ENCODE measurements at regions not wholly inside any gene's neighbourhood (a gene's known extent, or its start where the extent isn't known, plus 50 kb on each side); places are given as distances from the start of the nearest gene placed in this dataset.
"Not testable (repeated sequence)": the region's sequence is repeated elsewhere in the genome, so short reads cannot be mapped to it uniquely, and the experiment has no call there.

DNA sequence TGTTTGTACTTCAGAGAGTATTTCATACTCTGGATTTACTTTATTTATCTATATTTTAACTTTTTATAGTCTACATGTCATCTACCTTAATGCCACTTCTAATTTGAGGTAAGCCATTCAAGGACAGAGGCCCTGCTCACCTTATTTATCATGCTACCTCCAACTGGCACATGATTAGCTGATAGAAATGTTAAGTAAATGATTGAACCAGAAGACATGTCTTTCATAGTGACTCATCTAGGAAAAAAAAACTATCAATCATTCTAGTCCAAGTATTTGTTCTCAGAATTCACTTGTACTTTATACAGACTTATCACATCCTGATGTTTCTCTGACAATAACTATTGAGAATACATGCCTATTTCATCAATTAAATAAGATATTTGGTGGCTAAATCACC is 856.3 kb downstream of the XPNPEP1 start:
- ChIA-PET POLR2A (no interaction called here), CTCF (no interaction called here)
- no peak for DNase-seq (ENCODE audit: extremely low spot score)
- no peak for TF ChIP-seq FOXK2 (IDR thresholded peaks at IDR 0.05)
- no peak for TF ChIP-seq FOXA1 (IDR thresholded peaks at IDR 0.05)
- TF ChIP-seq TARDBP (IDR thresholded peaks at IDR 0.05): no peak
- no peak for TF ChIP-seq ZNF384 (IDR thresholded peaks at IDR 0.05)
- TF ChIP-seq NFRKB (IDR thresholded peaks at IDR 0.05): no peak
- TF ChIP-seq ARNT (IDR thresholded peaks at IDR 0.05): no peak
- TF ChIP-seq, protein P1, sequence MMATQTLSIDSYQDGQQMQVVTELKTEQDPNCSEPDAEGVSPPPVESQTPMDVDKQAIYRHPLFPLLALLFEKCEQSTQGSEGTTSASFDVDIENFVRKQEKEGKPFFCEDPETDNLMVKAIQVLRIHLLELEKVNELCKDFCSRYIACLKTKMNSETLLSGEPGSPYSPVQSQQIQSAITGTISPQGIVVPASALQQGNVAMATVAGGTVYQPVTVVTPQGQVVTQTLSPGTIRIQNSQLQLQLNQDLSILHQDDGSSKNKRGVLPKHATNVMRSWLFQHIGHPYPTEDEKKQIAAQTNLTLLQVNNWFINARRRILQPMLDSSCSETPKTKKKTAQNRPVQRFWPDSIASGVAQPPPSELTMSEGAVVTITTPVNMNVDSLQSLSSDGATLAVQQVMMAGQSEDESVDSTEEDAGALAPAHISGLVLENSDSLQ (IDR thresholded peaks at IDR 0.05): no peak

DNA sequence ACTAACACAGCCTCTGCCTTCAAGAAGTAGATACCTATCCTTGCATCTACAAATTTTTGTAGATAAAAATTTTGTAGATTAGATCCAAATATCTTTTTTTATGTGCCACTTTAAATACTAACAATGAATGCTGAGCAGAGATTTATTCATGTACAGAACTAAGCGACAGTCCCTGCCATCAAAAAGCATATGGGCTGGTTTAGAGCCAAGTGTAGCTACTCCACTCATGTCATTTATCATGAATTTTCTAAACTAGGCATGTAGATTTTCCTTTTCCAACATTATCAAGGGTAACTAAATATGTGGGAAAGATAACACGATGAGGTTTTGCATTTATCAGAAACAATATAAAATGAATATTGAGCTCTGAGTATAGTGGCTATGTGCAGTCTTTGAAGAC is 857.5 kb downstream of the XPNPEP1 start:
- ChIA-PET CTCF (no interaction called here), POLR2A (no interaction called here)
- no peak for DNase-seq (ENCODE audit: extremely low spot score)
- no peak for TF ChIP-seq FOXA1 (IDR thresholded peaks at IDR 0.05)
- TF ChIP-seq SUZ12 (IDR thresholded peaks at IDR 0.05): no peak
- no peak for TF ChIP-seq ELF4 (IDR thresholded peaks at IDR 0.05)
- no peak for TF ChIP-seq L3MBTL2 (conservative IDR thresholded peaks at IDR 0.05)

DNA sequence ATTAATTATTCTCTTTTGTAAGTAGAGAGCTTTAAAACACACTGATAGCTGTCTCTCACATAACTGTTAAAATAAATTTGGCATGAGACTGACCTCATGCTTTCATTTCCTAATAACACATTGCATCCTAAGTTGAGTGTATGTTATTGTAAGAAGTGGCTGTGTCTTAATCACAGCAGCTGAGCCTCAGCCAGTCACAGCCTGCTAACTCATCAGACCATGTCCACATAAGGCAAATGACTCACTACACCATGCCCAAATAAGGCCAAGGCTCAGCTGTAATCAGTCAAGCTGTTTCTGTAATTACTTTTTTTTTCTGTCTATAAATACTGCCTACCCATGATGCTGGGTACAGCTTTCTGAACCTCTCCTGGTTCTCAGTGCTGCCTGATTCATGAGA is 860.9 kb downstream of the XPNPEP1 start:
- no peak for DNase-seq (ENCODE audit: extremely low spot score)
- TF ChIP-seq FOXA1 (IDR thresholded peaks at IDR 0.05) (no peak), FOXK2 (IDR thresholded peaks at IDR 0.05) (no peak), ZNF384 (IDR thresholded peaks at IDR 0.05) (no peak), FOXM1 (IDR thresholded peaks at IDR 0.05; ENCODE audit: borderline replicate concordance) (no peak), SUZ12 (IDR thresholded peaks at IDR 0.05) (no peak), NFRKB (IDR thresholded peaks at IDR 0.05) (no peak), ELF4 (IDR thresholded peaks at IDR 0.05) (no peak), L3MBTL2 (conservative IDR thresholded peaks at IDR 0.05) (no peak), SP1 (IDR thresholded peaks at IDR 0.05) (no peak), HDGF (IDR thresholded peaks at IDR 0.05; ENCODE audit: borderline replicate concordance) (no peak), ARNT (IDR thresholded peaks at IDR 0.05) (no peak), TARDBP (IDR thresholded peaks at IDR 0.05) (no peak)
- POLR2A ChIA-PET: no interaction called here
- CTCF ChIA-PET: no interaction called here

DNA sequence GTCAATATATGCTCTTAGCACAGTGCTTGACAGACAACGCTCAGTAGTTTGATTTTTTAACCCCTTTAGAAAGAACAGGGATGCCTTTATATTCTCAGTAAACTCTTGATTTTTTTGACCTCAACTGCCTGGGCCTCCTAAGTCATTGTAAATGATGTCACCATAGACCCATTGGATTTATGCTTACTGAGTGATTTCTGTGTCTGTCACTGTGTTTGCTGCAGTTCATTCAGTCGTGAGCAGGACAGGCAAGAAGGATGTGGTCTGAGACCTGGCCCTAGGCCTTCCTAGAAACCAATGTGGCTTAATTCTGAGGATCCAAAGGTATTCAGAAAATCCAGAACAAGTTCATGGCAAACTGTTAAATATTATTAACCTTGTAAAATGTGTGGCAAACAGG is 868.1 kb downstream of the XPNPEP1 start:
- TF ChIP-seq ZNF384 (IDR thresholded peaks at IDR 0.05) (no peak), FOXA1 (IDR thresholded peaks at IDR 0.05) (no peak), SUZ12 (IDR thresholded peaks at IDR 0.05) (no peak), ELF4 (IDR thresholded peaks at IDR 0.05) (no peak), TARDBP (IDR thresholded peaks at IDR 0.05) (no peak), SP1 (IDR thresholded peaks at IDR 0.05) (no peak), ARNT (IDR thresholded peaks at IDR 0.05) (no peak), LEF1 (IDR thresholded peaks at IDR 0.05; ENCODE audit: borderline replicate concordance) (no peak), L3MBTL2 (conservative IDR thresholded peaks at IDR 0.05) (no peak), BHLHE40 (IDR thresholded peaks at IDR 0.05; ENCODE audit: borderline replicate concordance) (no peak), FOXK2 (IDR thresholded peaks at IDR 0.05) (no peak), NFRKB (IDR thresholded peaks at IDR 0.05) (no peak), FOXM1 (IDR thresholded peaks at IDR 0.05; ENCODE audit: borderline replicate concordance) (no peak), CTBP1 (IDR thresholded peaks at IDR 0.05; ENCODE audit: borderline replicate concordance) (no peak), HDGF (IDR thresholded peaks at IDR 0.05; ENCODE audit: borderline replicate concordance) (no peak)
- TF ChIP-seq, protein P1 (IDR thresholded peaks at IDR 0.05): no peak
- no peak for DNase-seq (ENCODE audit: extremely low spot score)
- ChIA-PET POLR2A (no interaction called here), CTCF (no interaction called here)

DNA sequence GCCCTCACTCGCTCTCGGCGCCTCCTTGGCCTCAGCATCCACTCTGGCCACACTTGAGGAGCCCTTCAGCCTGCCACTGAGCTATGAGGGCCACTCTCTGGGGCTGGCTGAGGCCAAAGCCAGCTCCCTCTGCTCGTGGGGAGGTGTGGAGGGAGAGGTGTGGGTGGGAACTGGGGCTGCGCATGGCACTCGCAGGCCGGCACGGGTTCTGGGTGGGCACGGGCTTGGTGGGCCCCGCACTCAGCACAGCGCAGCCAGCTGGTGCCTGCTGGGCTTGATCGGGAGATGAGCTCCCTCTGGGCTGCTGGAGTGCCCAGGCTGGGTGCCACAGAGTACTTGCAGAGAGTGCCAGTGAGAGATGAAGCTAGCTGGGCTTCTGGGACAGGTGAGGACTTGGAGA is 875.5 kb downstream of the XPNPEP1 start:
- POLR2A ChIA-PET: no interaction called here
- DNase-seq (ENCODE audit: extremely low spot score): no peak
- no peak for TF ChIP-seq FOXK2 (IDR thresholded peaks at IDR 0.05)
- no peak for TF ChIP-seq NFRKB (IDR thresholded peaks at IDR 0.05)
- TF ChIP-seq SP1 (IDR thresholded peaks at IDR 0.05): no peak
- CTCF ChIA-PET: no interaction called here

DNA sequence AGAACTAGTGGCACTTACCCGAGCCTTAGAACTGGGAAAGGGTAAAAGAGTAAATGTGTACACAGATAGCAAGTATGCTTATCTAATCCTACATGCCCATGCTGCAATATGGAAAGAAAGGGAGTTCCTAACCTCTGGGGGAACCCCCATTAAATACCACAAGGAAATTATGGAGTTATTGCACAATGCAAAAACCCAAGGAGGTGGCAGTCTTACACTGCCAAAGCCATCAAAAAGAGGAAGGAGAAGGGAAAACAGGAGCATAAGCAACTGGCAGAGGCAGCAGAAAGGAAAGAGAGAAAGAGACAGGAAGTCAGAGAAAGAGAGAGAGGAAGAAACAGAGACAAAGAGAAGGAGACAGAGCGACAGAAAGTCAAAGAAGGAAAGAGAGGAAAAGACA is 876.9 kb downstream of the XPNPEP1 start:
- POLR2A ChIA-PET: not testable (repeated sequence)

DNA sequence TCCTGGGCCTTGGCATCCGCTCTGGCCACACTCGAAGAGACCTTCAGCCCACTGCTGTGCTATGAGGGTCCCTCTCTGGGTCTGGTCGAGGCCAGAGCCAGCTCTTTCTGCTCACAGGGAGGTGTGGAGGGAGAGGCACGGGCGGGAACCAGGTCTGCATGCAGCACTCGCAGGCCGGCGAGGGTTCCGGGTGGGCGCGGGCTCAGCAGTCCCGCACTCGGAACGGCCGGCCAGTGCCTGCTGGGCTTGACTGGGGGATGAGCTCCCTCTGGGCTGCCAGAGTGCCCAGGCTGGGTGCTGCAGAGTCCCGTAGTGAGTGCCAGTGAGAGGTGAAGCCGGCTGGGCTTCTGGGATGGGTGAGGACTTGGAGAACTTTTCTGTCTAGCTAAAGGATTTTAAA is 882.7 kb downstream of the XPNPEP1 start:
- DNase-seq (ENCODE audit: extremely low spot score): no peak
- CTCF ChIA-PET: no interaction called here
- no peak for TF ChIP-seq ELF4 (IDR thresholded peaks at IDR 0.05)
- TF ChIP-seq TARDBP (IDR thresholded peaks at IDR 0.05): no peak
- TF ChIP-seq ARNT (IDR thresholded peaks at IDR 0.05): no peak
- TF ChIP-seq HDGF (IDR thresholded peaks at IDR 0.05; ENCODE audit: borderline replicate concordance): no peak
- no peak for TF ChIP-seq L3MBTL2 (conservative IDR thresholded peaks at IDR 0.05)
- no peak for TF ChIP-seq CTBP1 (IDR thresholded peaks at IDR 0.05; ENCODE audit: borderline replicate concordance)
- TF ChIP-seq BHLHE40 (IDR thresholded peaks at IDR 0.05; ENCODE audit: borderline replicate concordance): no peak
- no peak for TF ChIP-seq ZNF384 (IDR thresholded peaks at IDR 0.05)
- TF ChIP-seq, protein P1 (IDR thresholded peaks at IDR 0.05): no peak
- TF ChIP-seq LEF1 (IDR thresholded peaks at IDR 0.05; ENCODE audit: borderline replicate concordance): no peak
- TF ChIP-seq SUZ12 (IDR thresholded peaks at IDR 0.05): no peak
- TF ChIP-seq SP1 (IDR thresholded peaks at IDR 0.05): no peak
- TF ChIP-seq FOXA1 (IDR thresholded peaks at IDR 0.05): no peak
- TF ChIP-seq FOXM1 (IDR thresholded peaks at IDR 0.05; ENCODE audit: borderline replicate concordance): no peak
- no peak for TF ChIP-seq FOXK2 (IDR thresholded peaks at IDR 0.05)
- no peak for TF ChIP-seq NFRKB (IDR thresholded peaks at IDR 0.05)
- POLR2A ChIA-PET: no interaction called here

More for the DNA sequence above, 876.9 kb downstream of the XPNPEP1 start:
- CTCF ChIA-PET; DNase-seq (ENCODE audit: extremely low spot score): not testable (repeated sequence)

All from HEK293T (cell line).